T-helper 1 cell treated with Interleukin-12 subunit alpha and Interleukin-12 subunit beta and Interleukin-4 antibody, amounts not matched to agents 30 μg/mL and 1 μg/mL, for 36 hours (primary cell): ENCODE measurements at regions not wholly inside any gene's neighbourhood (a gene's known extent, or its start where the extent isn't known, plus 50 kb on each side); places are given as distances from the start of the nearest gene placed in this dataset.

ENCODE experiments used
- H3K27ac Mint-ChIP-seq: one replicate; pipeline ENCODE4 v1.8.0; 2021; ENCODE audit warnings: mild to moderate bottlenecking, mixed read lengths
- H3K27me3 Mint-ChIP-seq: one replicate; pipeline ENCODE4 v1.8.0; 2021; ENCODE audit warnings: low read depth, mixed read lengths
- H3K36me3 Mint-ChIP-seq: one replicate; pipeline ENCODE4 v1.8.0; 2021; ENCODE audit warnings: low read depth, mixed read lengths
- H3K4me1 Mint-ChIP-seq: one replicate; pipeline ENCODE4 v1.8.0; 2021; ENCODE audit warnings: low read depth, mixed read lengths
- H3K4me3 Mint-ChIP-seq: one replicate; pipeline ENCODE4 v1.8.0; 2021; ENCODE audit warnings: mild to moderate bottlenecking, moderate library complexity, mixed read lengths
- H3K9me3 Mint-ChIP-seq: one replicate; pipeline ENCODE4 v1.8.0; 2021; ENCODE audit warnings: mixed read lengths

- peaks cover 20% of the 10 kb centered on the region for H3K9me3 Mint-ChIP-seq
- H3K4me1 Mint-ChIP-seq, result no peaks in the 10 kb centered on the region
- H3K27me3 Mint-ChIP-seq, result no peaks in the 10 kb centered on the region
- no peaks in the 10 kb centered on the region for H3K36me3 Mint-ChIP-seq
- no peak overlapping the region for H3K27ac Mint-ChIP-seq
- no peak overlapping the region for H3K4me3 Mint-ChIP-seq
These were observed 682.0 kb upstream of the POT1 start for GRCh38 chr7:125611582-125611981.

GRCh38 chr7:125606671-125607070, 677.0 kb upstream of the POT1 start:
- no peaks in the 10 kb centered on the region for H3K9me3 Mint-ChIP-seq
- H3K27me3 Mint-ChIP-seq, result no peaks in the 10 kb centered on the region
- no peaks in the 10 kb centered on the region for H3K36me3 Mint-ChIP-seq
- H3K4me1 Mint-ChIP-seq, result no peaks in the 10 kb centered on the region
- no peak overlapping the region for H3K4me3 Mint-ChIP-seq
- no peak overlapping the region for H3K27ac Mint-ChIP-seq

- H3K27me3 Mint-ChIP-seq, result no peaks in the 10 kb centered on the region
- no peak overlapping the region for H3K27ac Mint-ChIP-seq
- no peaks in the 10 kb centered on the region for H3K9me3 Mint-ChIP-seq
- H3K4me3 Mint-ChIP-seq, result no peak overlapping the region
- H3K36me3 Mint-ChIP-seq, result no peaks in the 10 kb centered on the region
- H3K4me1 Mint-ChIP-seq, result no peaks in the 10 kb centered on the region
These were observed 675.6 kb upstream of the POT1 start for GRCh38 chr7:125605241-125605640.

- Mint-ChIP-seq H3K27ac (no peak overlapping the region), H3K9me3 (no peaks in the 10 kb centered on the region), H3K27me3 (no peaks in the 10 kb centered on the region), H3K36me3 (no peaks in the 10 kb centered on the region), H3K4me3 (no peak overlapping the region), H3K4me1 (no peaks in the 10 kb centered on the region)
These were observed 672.8 kb upstream of the POT1 start for GRCh38 chr7:125602441-125602840.

- H3K4me3 Mint-ChIP-seq, result no peak overlapping the region
- H3K27me3 Mint-ChIP-seq, result no peaks in the 10 kb centered on the region
- H3K9me3 Mint-ChIP-seq, result no peaks in the 10 kb centered on the region
- H3K4me1 Mint-ChIP-seq, result no peaks in the 10 kb centered on the region
- no peaks in the 10 kb centered on the region for H3K36me3 Mint-ChIP-seq
- no peak overlapping the region for H3K27ac Mint-ChIP-seq
These were observed 669.8 kb upstream of the POT1 start for GRCh38 chr7:125599387-125599786.

GRCh38 chr7:125592331-125592730, 662.7 kb upstream of the POT1 start:
- Mint-ChIP-seq H3K4me1 (no peaks in the 10 kb centered on the region), H3K9me3 (no peaks in the 10 kb centered on the region), H3K27me3 (no peaks in the 10 kb centered on the region), H3K4me3 (no peak overlapping the region), H3K27ac (no peak overlapping the region), H3K36me3 (no peaks in the 10 kb centered on the region)

- peaks cover 7% of the 10 kb centered on the region for H3K9me3 Mint-ChIP-seq
- no peak overlapping the region for H3K27ac Mint-ChIP-seq
- H3K4me3 Mint-ChIP-seq, result no peak overlapping the region
- H3K27me3 Mint-ChIP-seq, result no peaks in the 10 kb centered on the region
- no peaks in the 10 kb centered on the region for H3K4me1 Mint-ChIP-seq
- H3K36me3 Mint-ChIP-seq, result no peaks in the 10 kb centered on the region
These were observed 643.5 kb upstream of the POT1 start for GRCh38 chr7:125573126-125573525.

- Mint-ChIP-seq H3K4me3 (no peak overlapping the region), H3K27me3 (no peaks in the 10 kb centered on the region), H3K36me3 (no peaks in the 10 kb centered on the region), H3K27ac (no peak overlapping the region), H3K9me3 (peaks cover 7% of the 10 kb centered on the region), H3K4me1 (no peaks in the 10 kb centered on the region)
These were observed 642.8 kb upstream of the POT1 start for GRCh38 chr7:125572414-125572813.

- H3K4me3 Mint-ChIP-seq, result no peak overlapping the region
- no peaks in the 10 kb centered on the region for H3K36me3 Mint-ChIP-seq
- H3K27me3 Mint-ChIP-seq, result no peaks in the 10 kb centered on the region
- H3K9me3 Mint-ChIP-seq, result no peaks in the 10 kb centered on the region
- H3K27ac Mint-ChIP-seq, result no peak overlapping the region
- no peaks in the 10 kb centered on the region for H3K4me1 Mint-ChIP-seq
These were observed 639.2 kb upstream of the POT1 start for GRCh38 chr7:125568799-125569198.

- no peak overlapping the region for H3K4me3 Mint-ChIP-seq
- H3K27me3 Mint-ChIP-seq, result no peaks in the 10 kb centered on the region
- H3K27ac Mint-ChIP-seq, result no peak overlapping the region
- no peaks in the 10 kb centered on the region for H3K9me3 Mint-ChIP-seq
- no peaks in the 10 kb centered on the region for H3K4me1 Mint-ChIP-seq
- no peaks in the 10 kb centered on the region for H3K36me3 Mint-ChIP-seq
These were observed 638.1 kb upstream of the POT1 start for GRCh38 chr7:125567686-125568085.

GRCh38 chr7:125563964-125564529, 634.4 kb upstream of the POT1 start:
- Mint-ChIP-seq H3K27me3 (no peaks in the 10 kb centered on the region), H3K4me1 (peaks cover 5% of the 10 kb centered on the region), H3K9me3 (peaks cover 3% of the 10 kb centered on the region), H3K4me3 (no peak overlapping the region), H3K27ac (no peak overlapping the region), H3K36me3 (no peaks in the 10 kb centered on the region)

GRCh38 chr7:125563557-125563956, 633.9 kb upstream of the POT1 start:
- no peaks in the 10 kb centered on the region for H3K36me3 Mint-ChIP-seq
- no peaks in the 10 kb centered on the region for H3K27me3 Mint-ChIP-seq
- H3K27ac Mint-ChIP-seq, result no peak overlapping the region
- H3K4me1 Mint-ChIP-seq, result peaks cover 5% of the 10 kb centered on the region
- peaks cover 3% of the 10 kb centered on the region for H3K9me3 Mint-ChIP-seq
- no peak overlapping the region for H3K4me3 Mint-ChIP-seq

- Mint-ChIP-seq H3K4me3 (peak overlapping the region; percentile 34), H3K4me1 (peaks cover 5% of the 10 kb centered on the region), H3K9me3 (peaks cover 3% of the 10 kb centered on the region), H3K36me3 (no peaks in the 10 kb centered on the region), H3K27me3 (no peaks in the 10 kb centered on the region), H3K27ac (no peak overlapping the region)
These were observed 631.4 kb upstream of the POT1 start for GRCh38 chr7:125561006-125561405.

GRCh38 chr7:125559921-125560320, 630.3 kb upstream of the POT1 start:
- Mint-ChIP-seq H3K36me3 (no peaks in the 10 kb centered on the region), H3K4me3 (no peak overlapping the region), H3K27me3 (no peaks in the 10 kb centered on the region), H3K4me1 (peaks cover 5% of the 10 kb centered on the region), H3K9me3 (peaks cover 3% of the 10 kb centered on the region), H3K27ac (no peak overlapping the region)

- no peak overlapping the region for H3K27ac Mint-ChIP-seq
- no peaks in the 10 kb centered on the region for H3K4me1 Mint-ChIP-seq
- H3K9me3 Mint-ChIP-seq, result no peaks in the 10 kb centered on the region
- H3K36me3 Mint-ChIP-seq, result no peaks in the 10 kb centered on the region
- no peak overlapping the region for H3K4me3 Mint-ChIP-seq
- no peaks in the 10 kb centered on the region for H3K27me3 Mint-ChIP-seq
These were observed 626.3 kb upstream of the POT1 start for GRCh38 chr7:125555916-125556315.

- H3K4me3 Mint-ChIP-seq, result no peak overlapping the region
- H3K36me3 Mint-ChIP-seq, result no peaks in the 10 kb centered on the region
- H3K9me3 Mint-ChIP-seq, result no peaks in the 10 kb centered on the region
- H3K27ac Mint-ChIP-seq, result no peak overlapping the region
- H3K27me3 Mint-ChIP-seq, result no peaks in the 10 kb centered on the region
- H3K4me1 Mint-ChIP-seq, result no peaks in the 10 kb centered on the region
These were observed 621.4 kb upstream of the POT1 start for GRCh38 chr7:125551008-125551407.
